H1 (cell line): ENCODE measurements at regions not wholly inside any gene's neighbourhood (a gene's known extent, or its start where the extent isn't known, plus 50 kb on each side); places are given as distances from the start of the nearest gene placed in this dataset.
A peak's percentile ranks its signal among the peaks of the same experiment; 100 is the strongest.

ENCODE experiments used
- CTCF ChIA-PET: fragments of 300-600 bp; sonication (Branson Sonifier 250); formaldehyde crosslinking; loops from one replicate; lab custom pipeline; 2021; ENCODE audit not compliant: partially characterized antibody; lab: Charles Lee
- POLR2A ChIA-PET: fragments of 300-600 bp; sonication (Branson Sonifier 250); formaldehyde crosslinking; loops from one replicate; lab custom pipeline; 2021; ENCODE audit warnings: inconsistent platforms; ENCODE audit not compliant: partially characterized antibody; lab: Charles Lee
- DNase-seq, 2 experiments: peaks; one replicate each; pipeline versions ENCODE4 v3.0.0 to v3.0.0-alpha.2; 2010 to 2022; ENCODE audit warnings: low spot score in 2 of 2, low read depth in 1 of 2, mixed read lengths in 1 of 2
- FAIRE-seq: peaks from 2 replicates; lab custom pipeline; 2011; peaks lifted over from hg19 to GRCh38; lab: Jason Lieb, UNC
- H2AFZ ChIP-seq: 2 replicates; pipeline ENCODE4 v1.8.1; 2012; ENCODE audit warnings: low read length, inconsistent platforms
- H2AK5ac ChIP-seq: 2 replicates; pipeline ENCODE4 v1.6.1; 2013; ENCODE audit warnings: low read depth, low read length
- H2BK120ac ChIP-seq: replicated peaks from 2 replicates; pipeline ENCODE3; 2013; ENCODE audit warnings: low read depth, low read length, inconsistent platforms
- H2BK12ac ChIP-seq: 2 replicates; pipeline ENCODE4 v1.6.1; 2013; ENCODE audit warnings: low read depth, low read length
- H2BK15ac ChIP-seq: 2 replicates; pipeline ENCODE4 v1.6.1; 2013; ENCODE audit warnings: low read length
- H2BK20ac ChIP-seq: 2 replicates; pipeline ENCODE4 v1.6.1; 2013; ENCODE audit warnings: low read length
- H2BK5ac ChIP-seq: 2 replicates; pipeline ENCODE4 v1.6.1; 2013; ENCODE audit warnings: low read depth, low read length
- H3K14ac ChIP-seq: 2 replicates; pipeline ENCODE4 v1.6.1; 2013; ENCODE audit warnings: inconsistent platforms; ENCODE audit not compliant: insufficient read length
- H3K18ac ChIP-seq: 2 replicates; pipeline ENCODE4 v1.6.1; 2013; ENCODE audit warnings: low read length; ENCODE audit errors: extremely low read depth
- H3K23ac ChIP-seq: 2 replicates; pipeline ENCODE4 v1.6.1; 2013; ENCODE audit warnings: inconsistent platforms; ENCODE audit not compliant: insufficient read length
- H3K23me2 ChIP-seq: 2 replicates; pipeline ENCODE4 v1.6.1; 2013; ENCODE audit warnings: low read depth, low read length
- H3K27ac ChIP-seq: 2 replicates; pipeline ENCODE4 v1.6.1; 2011; ENCODE audit warnings: low read depth, low read length, inconsistent platforms
- H3K27me3 ChIP-seq, 4 experiments: replicated peaks in 1 of 4; 1 replicate in 1 of 4; 2 replicates in 3 of 4; pipeline versions ENCODE4 v1.6.1 to v1.8.1; 2011 to 2013; ENCODE audit warnings: low read length in 3 of 4, mild to moderate bottlenecking in 3 of 4, inconsistent platforms in 2 of 4, mixed read lengths in 2 of 4, moderate library complexity in 1 of 4; ENCODE audit not compliant: control insufficient read depth in 3 of 4, insufficient read depth in 3 of 4; ENCODE audit errors: extremely low read depth in 1 of 4
- H3K36me3 ChIP-seq, 4 experiments: 2 replicates each; pipeline versions ENCODE4 v1.6.1 to v1.8.1; 2011 to 2013; ENCODE audit warnings: mild to moderate bottlenecking in 4 of 4, low read length in 3 of 4, moderate library complexity in 2 of 4, control low read depth in 1 of 4, inconsistent platforms in 1 of 4; ENCODE audit not compliant: insufficient read depth in 4 of 4, control insufficient read depth in 2 of 4
- H3K4ac ChIP-seq: replicated peaks from 2 replicates; pipeline ENCODE3; 2013; ENCODE audit warnings: low read length, low read depth, mixed read lengths, inconsistent platforms; ENCODE audit not compliant: insufficient read length
- H3K4me1 ChIP-seq, 4 experiments: replicated peaks in 1 of 4; 1 replicate in 1 of 4; 2 replicates in 3 of 4; pipeline versions ENCODE4 v1.6.1 to v1.8.1; 2011 to 2013; ENCODE audit warnings: low read length in 3 of 4, inconsistent platforms in 2 of 4, mixed read lengths in 1 of 4; ENCODE audit not compliant: insufficient read depth in 4 of 4, control insufficient read depth in 3 of 4
- H3K4me2 ChIP-seq, 2 experiments: 2 replicates each; pipeline versions ENCODE4 v1.6.1 to v1.8.1; 2011 to 2013; ENCODE audit warnings: low read depth in 2 of 2, low read length in 2 of 2, control low read depth in 1 of 2, inconsistent platforms in 1 of 2, mild to moderate bottlenecking in 1 of 2; ENCODE audit not compliant: insufficient read depth in 1 of 2
- H3K4me3 ChIP-seq, 4 experiments: fragments of 200-600, 300-600 bp in 1 of 4; sonication (generic), shearing (Covaris generic), sonication (Bioruptor Twin) in 1 of 4; 2 replicates each; pipeline versions ENCODE4 v1.5.1 to v1.8.1; 2011 to 2016; ENCODE audit warnings: low read length in 4 of 4, low read depth in 3 of 4, control low read depth in 2 of 4, inconsistent platforms in 2 of 4, mild to moderate bottlenecking in 2 of 4, mixed read lengths in 1 of 4, moderate library complexity in 1 of 4; ENCODE audit not compliant: insufficient read depth in 2 of 4; ENCODE audit errors: extremely low read depth in 1 of 4
- H3K56ac ChIP-seq: replicated peaks from 2 replicates; pipeline ENCODE3; 2013; ENCODE audit warnings: low read depth, mild to moderate bottlenecking, mixed read lengths, low read length, inconsistent platforms; ENCODE audit not compliant: insufficient read length
- H3K79me1 ChIP-seq: 2 replicates; pipeline ENCODE4 v1.6.1; 2013; ENCODE audit warnings: low read depth, low read length, control low read depth
- H3K79me2 ChIP-seq, 2 experiments: 2 replicates each; pipeline versions ENCODE4 v1.6.1 to v1.8.1; 2012 to 2013; ENCODE audit warnings: low read length in 2 of 2, mild to moderate bottlenecking in 2 of 2, inconsistent platforms in 1 of 2; ENCODE audit not compliant: insufficient read depth in 2 of 2, control insufficient read depth in 1 of 2
- H3K9ac ChIP-seq, 4 experiments: replicated peaks in 1 of 4; 1 replicate in 1 of 4; 2 replicates in 3 of 4; pipeline versions ENCODE4 v1.6.1 to v1.8.1; 2011 to 2013; ENCODE audit warnings: low read depth in 3 of 4, low read length in 3 of 4, control low read depth in 2 of 4, mild to moderate bottlenecking in 2 of 4, moderate library complexity in 2 of 4, inconsistent platforms in 1 of 4; ENCODE audit errors: extremely low read depth in 1 of 4
- H3K9me3 ChIP-seq, 2 experiments: 2 replicates each; pipeline versions ENCODE4 v1.6.1 to v1.8.1; 2012 to 2013; ENCODE audit warnings: mild to moderate bottlenecking in 2 of 2, moderate library complexity in 2 of 2, control low read depth in 1 of 2, inconsistent platforms in 1 of 2, low read depth in 1 of 2, low read length in 1 of 2, mixed read lengths in 1 of 2; ENCODE audit not compliant: insufficient read depth in 2 of 2
- H4K20me1 ChIP-seq, 2 experiments: replicated peaks in 1 of 2; 2 replicates each; pipeline versions ENCODE3 to v1.8.1; 2011 to 2013; ENCODE audit warnings: inconsistent platforms in 2 of 2, low read length in 2 of 2, mild to moderate bottlenecking in 1 of 2; ENCODE audit not compliant: insufficient read depth in 2 of 2, control insufficient read depth in 1 of 2
- H4K5ac ChIP-seq: 2 replicates; pipeline ENCODE4 v1.6.1; 2013; ENCODE audit warnings: low read length, low read depth, mixed read lengths, inconsistent platforms; ENCODE audit not compliant: insufficient read length
- H4K8ac ChIP-seq: 2 replicates; pipeline ENCODE4 v1.8.0; 2013; ENCODE audit warnings: mild to moderate bottlenecking, moderate library complexity, low read length, inconsistent platforms; ENCODE audit not compliant: insufficient read depth; ENCODE audit errors: extremely low read depth
- H4K91ac ChIP-seq: replicated peaks from 2 replicates; pipeline ENCODE3; 2013; ENCODE audit warnings: low read length, mixed read lengths, inconsistent platforms; ENCODE audit not compliant: insufficient read length
- ASH2L ChIP-seq: fragments of 200-600, 300-600 bp; sonication (generic); IDR thresholded peaks from one replicate; pipeline ENCODE4 v1.7.1; 2017; ENCODE audit warnings: low read length
- ATF3 ChIP-seq: IDR thresholded peaks from 2 replicates; pipeline ENCODE4 v1.6.1; 2011; ENCODE audit warnings: low read depth, mild to moderate bottlenecking, low read length; ENCODE audit not compliant: insufficient read depth
- CBX8 ChIP-seq: fragments of 300-800, 300-1000 bp; sonication (generic); IDR thresholded peaks from 2 replicates; pipeline ENCODE4 v1.7.1; 2016; ENCODE audit warnings: low read depth, low read length, borderline replicate concordance
- CHD2 ChIP-seq: IDR thresholded peaks from 2 replicates; pipeline ENCODE4 v1.6.1; 2012; ENCODE audit warnings: low read length, improper control_type of control experiment
- CTBP2 ChIP-seq: IDR thresholded peaks from 2 replicates; pipeline ENCODE4 v1.7.0; 2011; ENCODE audit warnings: borderline replicate concordance, mild to moderate bottlenecking, moderate library complexity, mixed read lengths, low read length; ENCODE audit not compliant: insufficient read depth, insufficient read length
- E2F6 ChIP-seq: IDR thresholded peaks from 2 replicates; pipeline ENCODE4 v1.6.1; 2012; ENCODE audit warnings: inconsistent platforms
- JUND ChIP-seq: IDR thresholded peaks from 2 replicates; pipeline ENCODE4 v1.6.1; 2011; ENCODE audit warnings: mild to moderate bottlenecking, improper control_type of control experiment, low read length
- NANOG ChIP-seq: IDR thresholded peaks from 2 replicates; pipeline ENCODE4 v1.6.1; 2011; ENCODE audit warnings: low read length, low read depth, mild to moderate bottlenecking, inconsistent platforms; ENCODE audit not compliant: insufficient read depth, poor library complexity, severe bottlenecking
- RBBP5 ChIP-seq: IDR thresholded peaks from 2 replicates; pipeline ENCODE4 v1.7.1; 2012; ENCODE audit warnings: low read depth, mild to moderate bottlenecking, inconsistent platforms, low read length, moderate library complexity, borderline replicate concordance
- RFX5 ChIP-seq: IDR thresholded peaks from 2 replicates; pipeline ENCODE4 v1.6.1; 2011; ENCODE audit warnings: low read depth, low read length, improper control_type of control experiment, borderline replicate concordance
- TAF7 ChIP-seq: optimal IDR thresholded peaks from 2 replicates; pipeline ENCODE3; 2011; ENCODE audit warnings: low read depth, mild to moderate bottlenecking, inconsistent platforms, low read length, moderate library complexity, borderline replicate concordance
- TCF12 ChIP-seq: IDR thresholded peaks from 2 replicates; pipeline ENCODE4 v1.6.1; 2011; ENCODE audit warnings: low read depth, mild to moderate bottlenecking, low read length
- WGBS, 2 experiments: shearing (Covaris generic) in 1 of 2; methylation state at CpG; one replicate each; pipeline versions ENCODE4 v1.1.6 to v1.1.7; 2013 to 2015; ENCODE audit warnings: low lambda C conversion rate in 2 of 2, mixed read lengths in 2 of 2, inconsistent platforms in 1 of 2, low coverage in 1 of 2, missing lambda C conversion rate in 1 of 2; ENCODE audit not compliant: insufficient replicate concordance in 2 of 2, insufficient coverage in 1 of 2, insufficient read length in 1 of 2; ENCODE audit errors: extremely low coverage in 1 of 2, missing lambda C conversion rate in 1 of 2; 5-methylcytosine and 5-hydroxymethylcytosine counted together

GRCh38 chr1:30284728-30285475 is 438.5 kb downstream of the MATN1 start:
- no peak overlapping the region for H3K18ac ChIP-seq
- H2BK120ac ChIP-seq, result no peak overlapping the region
- POLR2A ChIA-PET, result no interaction called here
- no peaks in the 10 kb centered on the region for H3K4me1 ChIP-seq
- 91% methylated on average over 17 of the region's 17 CpGs; no CpG with 5 or more reads in 1 of the 2 experiments for WGBS, 2 experiments
- H2AK5ac ChIP-seq, result no peak overlapping the region
- H3K79me1 ChIP-seq, result no peaks in the 10 kb centered on the region
- no peak overlapping the region for H3K4me2 ChIP-seq
- TF ChIP-seq RBBP5 (no peak), CHD2 (no peak), CTBP2 (no peak), ASH2L (no peak), CBX8 (no peak), TAF7 (no peak), TCF12 (no peak), NANOG (no peak), E2F6 (no peak), RFX5 (no peak), ATF3 (no peak), JUND (no peak)
- H3K36me3 ChIP-seq, result no peaks in the 10 kb centered on the region
- no peaks in the 10 kb centered on the region for H3K23me2 ChIP-seq
- FAIRE-seq (no peak), DNase-seq (peak in 1 of 2 experiments; percentile 29)
- no peak overlapping the region for H2BK5ac ChIP-seq
- H4K20me1 ChIP-seq, result no peaks in the 10 kb centered on the region
- H3K23ac ChIP-seq, result no peak overlapping the region
- CTCF ChIA-PET, result interaction anchor here (1.3 to 3.3 kb wide), 3 partner anchors 53 to 95 kb away, joined by 3 to 11 read pairs (median 4); no protein-coding TSS in a partner anchor
- H3K79me2 ChIP-seq, result no peaks in the 10 kb centered on the region
- no peak overlapping the region for H3K4me3 ChIP-seq
- H4K5ac ChIP-seq, result no peak overlapping the region
- no peak overlapping the region for H4K91ac ChIP-seq
- no peaks in the 10 kb centered on the region for H3K9me3 ChIP-seq
- no peak overlapping the region for H2AFZ ChIP-seq
- H2BK15ac ChIP-seq, result no peak overlapping the region
- no peak overlapping the region for H3K27ac ChIP-seq
- H3K27me3 ChIP-seq, result no peaks in the 10 kb centered on the region
- H3K4ac ChIP-seq, result no peak overlapping the region
- no peak overlapping the region for H2BK20ac ChIP-seq
- H4K8ac ChIP-seq, result 0 out of 2 replicates have a peak overlapping the region, but pooled peaks have one; percentile 69
- H3K9ac ChIP-seq, result no peak overlapping the region
- H3K56ac ChIP-seq, result no peak overlapping the region
- H3K14ac ChIP-seq, result no peak overlapping the region
- no peak overlapping the region for H2BK12ac ChIP-seq
